ENCODE measurements at regions not wholly inside any gene's neighbourhood (a gene's known extent, or its start where the extent isn't known, plus 50 kb on each side); places are given as distances from the start of the nearest gene placed in this dataset.

- POLR2A ChIA-PET (ENCODE audit: low non-redundant PET), result no interaction called here
Measured at GRCh38 chr13:65911546-65912193, 1318.5 kb downstream of the PCDH9 start.

GRCh38 chr13:65909501-65909900 is 1320.6 kb downstream of the PCDH9 start:
- no peak for TF ChIP-seq CTCF (conservative IDR thresholded peaks at IDR 0.05; ENCODE audit: low read depth)
- POLR2A ChIA-PET (ENCODE audit: low non-redundant PET), result no interaction called here
- H3K27ac ChIP-seq, result no peak overlapping the region
- no peak for DNase-seq (ENCODE audit: low spot score)
- CTCF ChIA-PET, result no interaction called here

More at GRCh38 chr13:65911546-65912193, 1318.5 kb downstream of the PCDH9 start:
- DNase-seq (ENCODE audit: low spot score), result no peak
- CTCF ChIA-PET, result no interaction called here
- no peak for TF ChIP-seq CTCF (conservative IDR thresholded peaks at IDR 0.05; ENCODE audit: low read depth)
- H3K27ac ChIP-seq, result no peak overlapping the region

- CTCF ChIA-PET, result no interaction called here
- no peak for DNase-seq (ENCODE audit: low spot score)
- no peak for TF ChIP-seq CTCF (conservative IDR thresholded peaks at IDR 0.05; ENCODE audit: low read depth)
- no peak overlapping the region for H3K27ac ChIP-seq
- POLR2A ChIA-PET (ENCODE audit: low non-redundant PET), result no interaction called here
Measured at GRCh38 chr13:65907666-65908525, 1322.2 kb downstream of the PCDH9 start.

GRCh38 chr13:65901723-65902122 is 1328.4 kb downstream of the PCDH9 start:
- TF ChIP-seq CTCF (conservative IDR thresholded peaks at IDR 0.05; ENCODE audit: low read depth), result no peak
- DNase-seq (ENCODE audit: low spot score), result no peak
- no peak overlapping the region for H3K27ac ChIP-seq
- ChIA-PET CTCF (no interaction called here), POLR2A (ENCODE audit: low non-redundant PET) (no interaction called here)

- no peak for TF ChIP-seq CTCF (conservative IDR thresholded peaks at IDR 0.05; ENCODE audit: low read depth)
- no peak for DNase-seq (ENCODE audit: low spot score)
- H3K27ac ChIP-seq, result no peak overlapping the region
- ChIA-PET POLR2A (ENCODE audit: low non-redundant PET) (no interaction called here), CTCF (interaction anchor here (1.0 kb wide), 1 partner anchor 12 kb away, joined by 4 read pairs; no protein-coding TSS in a partner anchor)
Measured at GRCh38 chr13:65894049-65894448, 1336.1 kb downstream of the PCDH9 start.

- CTCF ChIA-PET, result interaction anchor here (0.6 to 1.0 kb wide), 2 partner anchors 10 to 571 kb away, joined by 4 read pairs; no protein-coding TSS in a partner anchor
- DNase-seq (ENCODE audit: low spot score), result no peak
- no peak for TF ChIP-seq CTCF (conservative IDR thresholded peaks at IDR 0.05; ENCODE audit: low read depth)
- no peak overlapping the region for H3K27ac ChIP-seq
- POLR2A ChIA-PET (ENCODE audit: low non-redundant PET), result no interaction called here
Measured at GRCh38 chr13:65892859-65893258, 1337.3 kb downstream of the PCDH9 start.
